ENCODE measurements at regions not wholly inside any gene's neighbourhood (a gene's known extent, or its start where the extent isn't known, plus 50 kb on each side); places are given as distances from the start of the nearest gene placed in this dataset.

GRCh38 chr6:30272032-30272431, 54.7 kb upstream of the TRIM39 start:
- peak; percentile 7 for DNase-seq

- no peak for DNase-seq
Observed at GRCh38 chr6:30267423-30267822, 54.2 kb upstream of the TRIM26 start.

- DNase-seq = no peak
Observed at GRCh38 chr6:30265594-30265993, 52.4 kb upstream of the TRIM26 start.

- DNase-seq = no peak
Observed at GRCh38 chr6:30265181-30265580, 52.0 kb upstream of the TRIM26 start.

GRCh38 chr6:30264743-30265142, 51.5 kb upstream of the TRIM26 start:
- DNase-seq = no peak

- DNase-seq = no peak
Observed at GRCh38 chr6:30263734-30264133, 50.5 kb upstream of the TRIM26 start.
